AG09309 (cell line): ENCODE measurements at regions not wholly inside any gene's neighbourhood (a gene's known extent, or its start where the extent isn't known, plus 50 kb on each side); places are given as distances from the start of the nearest gene placed in this dataset.

Source experiments
- DNase-seq: peaks from one replicate; pipeline ENCODE4 v3.0.0-alpha.2; 2010; ENCODE audit warnings: low read depth
- H3K4me3 ChIP-seq: 2 replicates; pipeline ENCODE4 v1.5.1; 2011; ENCODE audit warnings: mild to moderate bottlenecking, low read depth, low read length, moderate library complexity; ENCODE audit not compliant: control insufficient read depth
- TF ChIP-seq, protein P1 (sequence below): IDR thresholded peaks from 2 replicates; pipeline ENCODE4 v1.5.1; 2011; ENCODE audit warnings: mild to moderate bottlenecking, low read depth, low read length, inconsistent platforms; ENCODE audit not compliant: insufficient read depth, control insufficient read depth; ENCODE audit errors: missing control alignments

GRCh38 chr15:47965297-47965696 is 155.5 kb upstream of the SLC24A5 start:
- H3K4me3 ChIP-seq: no peak overlapping the region
- no peak for DNase-seq
- TF ChIP-seq, protein P1, sequence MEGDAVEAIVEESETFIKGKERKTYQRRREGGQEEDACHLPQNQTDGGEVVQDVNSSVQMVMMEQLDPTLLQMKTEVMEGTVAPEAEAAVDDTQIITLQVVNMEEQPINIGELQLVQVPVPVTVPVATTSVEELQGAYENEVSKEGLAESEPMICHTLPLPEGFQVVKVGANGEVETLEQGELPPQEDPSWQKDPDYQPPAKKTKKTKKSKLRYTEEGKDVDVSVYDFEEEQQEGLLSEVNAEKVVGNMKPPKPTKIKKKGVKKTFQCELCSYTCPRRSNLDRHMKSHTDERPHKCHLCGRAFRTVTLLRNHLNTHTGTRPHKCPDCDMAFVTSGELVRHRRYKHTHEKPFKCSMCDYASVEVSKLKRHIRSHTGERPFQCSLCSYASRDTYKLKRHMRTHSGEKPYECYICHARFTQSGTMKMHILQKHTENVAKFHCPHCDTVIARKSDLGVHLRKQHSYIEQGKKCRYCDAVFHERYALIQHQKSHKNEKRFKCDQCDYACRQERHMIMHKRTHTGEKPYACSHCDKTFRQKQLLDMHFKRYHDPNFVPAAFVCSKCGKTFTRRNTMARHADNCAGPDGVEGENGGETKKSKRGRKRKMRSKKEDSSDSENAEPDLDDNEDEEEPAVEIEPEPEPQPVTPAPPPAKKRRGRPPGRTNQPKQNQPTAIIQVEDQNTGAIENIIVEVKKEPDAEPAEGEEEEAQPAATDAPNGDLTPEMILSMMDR: no peak

DNA sequence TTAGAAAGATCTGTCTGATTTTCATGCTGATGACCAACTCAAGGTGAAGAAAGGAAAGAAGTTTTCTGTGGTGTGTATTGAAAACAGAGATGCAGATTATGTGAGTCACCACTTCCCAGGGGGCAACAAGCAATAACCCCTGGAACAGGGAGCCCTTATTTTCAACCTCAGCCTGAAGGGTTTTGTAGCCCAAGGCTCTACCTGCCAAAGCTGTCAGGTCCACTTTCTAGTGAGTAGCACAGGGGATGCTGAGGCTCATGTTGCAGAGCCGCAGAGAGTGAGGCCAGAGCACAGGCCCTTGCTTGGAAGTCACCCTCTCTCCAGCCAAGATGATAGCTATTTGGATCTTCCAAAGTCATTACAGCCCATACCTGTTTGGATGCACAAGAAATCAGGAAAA is 152.2 kb upstream of the SLC24A5 start:
- DNase-seq: no peak
- no peak overlapping the region for H3K4me3 ChIP-seq
- TF ChIP-seq, protein P1: no peak

- no peak for DNase-seq
- no peak overlapping the region for H3K4me3 ChIP-seq
- TF ChIP-seq, protein P1: no peak
Observed at GRCh38 chr15:47971637-47972036, 149.2 kb upstream of the SLC24A5 start.

DNA sequence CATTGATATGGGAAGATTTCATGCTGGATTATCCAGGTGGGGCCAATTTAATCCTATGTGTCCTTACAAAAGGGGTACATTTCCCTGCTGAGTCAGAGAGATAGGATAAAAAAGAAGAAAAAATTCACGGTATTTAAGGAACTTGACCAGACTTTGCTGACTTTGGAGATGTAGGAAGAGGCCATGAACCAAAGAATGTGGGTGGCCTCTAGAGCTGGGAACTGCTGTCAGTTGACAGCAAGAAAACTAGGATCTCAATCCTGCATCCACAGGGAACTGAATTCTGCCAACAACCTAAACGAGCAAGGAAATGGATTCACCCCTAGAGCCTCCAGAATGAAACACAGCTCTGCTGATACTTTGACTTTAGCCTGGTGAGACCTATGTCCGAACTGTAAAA is 148.1 kb upstream of the SLC24A5 start:
- TF ChIP-seq, protein P1: no peak
- no peak for DNase-seq
- no peak overlapping the region for H3K4me3 ChIP-seq

GRCh38 chr15:47974724-47975123 is 146.1 kb upstream of the SLC24A5 start:
- no peak for DNase-seq
- H3K4me3 ChIP-seq: no peak overlapping the region
- TF ChIP-seq, protein P1: no peak

DNA sequence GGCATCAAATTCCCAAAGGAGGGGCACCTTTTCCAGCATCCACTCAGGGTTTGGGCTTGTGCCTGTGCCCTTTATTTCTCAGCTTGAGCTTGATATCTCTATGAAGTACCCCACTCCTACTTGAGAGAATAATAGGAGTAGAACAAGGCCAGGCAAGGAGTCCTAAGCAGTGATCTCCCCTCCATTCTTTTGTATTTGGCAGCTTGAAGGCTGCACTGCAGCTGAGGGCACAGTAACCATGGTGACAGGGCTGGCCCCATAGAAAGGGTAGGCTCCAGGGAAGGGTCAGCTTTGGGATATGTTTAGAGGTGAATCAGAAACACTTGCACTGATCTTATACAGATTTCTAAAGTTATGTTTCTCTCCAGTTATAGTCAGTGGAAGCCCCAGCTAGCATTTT is 145.4 kb upstream of the SLC24A5 start:
- H3K4me3 ChIP-seq: no peak overlapping the region
- no peak for DNase-seq
- TF ChIP-seq, protein P1: no peak

DNA sequence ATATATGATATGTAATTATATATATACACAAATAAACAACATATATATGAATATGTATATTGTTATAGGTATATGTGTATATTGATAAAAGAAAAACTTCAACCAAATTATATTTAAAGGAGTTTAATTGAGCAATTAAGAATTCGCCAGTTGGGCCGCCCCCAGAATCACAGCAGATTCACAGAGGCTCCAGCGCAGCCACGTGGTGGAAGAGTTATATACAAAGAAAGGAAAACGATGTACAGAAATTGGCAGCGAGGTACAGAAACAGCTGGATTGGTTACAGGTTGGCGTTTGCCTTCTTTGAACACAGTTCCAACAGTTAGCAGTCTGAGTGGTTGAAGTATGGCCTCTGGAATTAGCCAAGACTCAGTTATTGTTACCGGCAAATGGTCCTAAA is 137.3 kb upstream of the SLC24A5 start:
- TF ChIP-seq, protein P1: no peak
- no peak for DNase-seq
- H3K4me3 ChIP-seq: no peak overlapping the region
